Spinal cord (tissue), 9 donors: ENCODE measurements at regions not wholly inside any gene's neighbourhood (a gene's known extent, or its start where the extent isn't known, plus 50 kb on each side); places are given as distances from the start of the nearest gene placed in this dataset.

Experiments
- DNase-seq, 6 donors: peaks; one replicate each; pipeline versions ENCODE4 v3.0.0 to v3.0.0-alpha.2; 2013 to 2015; ENCODE audit warnings: low spot score in 6 of 6, low read depth in 4 of 6
- H3K27ac ChIP-seq: one replicate; pipeline ENCODE4 v1.5.1; 2013; ENCODE audit warnings: low read depth, low read length, control low read depth
- H3K27me3 ChIP-seq: one replicate; pipeline ENCODE4 v1.6.1; 2013; ENCODE audit warnings: low read length; ENCODE audit not compliant: control insufficient read depth, insufficient read depth
- H3K36me3 ChIP-seq: one replicate; pipeline ENCODE4 v1.6.1; 2013; ENCODE audit warnings: low read length; ENCODE audit not compliant: control insufficient read depth, insufficient read depth
- H3K4me1 ChIP-seq: one replicate; pipeline ENCODE4 v1.6.1; 2013; ENCODE audit warnings: low read length; ENCODE audit not compliant: control insufficient read depth, insufficient read depth
- H3K4me3 ChIP-seq: one replicate; pipeline ENCODE4 v1.5.1; 2013; ENCODE audit warnings: low read depth, low read length, control low read depth
- H3K9me3 ChIP-seq: one replicate; pipeline ENCODE4 v1.6.1; 2013; ENCODE audit warnings: low read length; ENCODE audit not compliant: control insufficient read depth, insufficient read depth
- WGBS: methylation state at CpG from one replicate; pipeline ENCODE4 v1.1.5; 2013; ENCODE audit warnings: missing lambda C conversion rate; ENCODE audit not compliant: insufficient coverage; 5-methylcytosine and 5-hydroxymethylcytosine counted together
- donor health status: healthy.

- no peak for DNase-seq
Observed at GRCh38 chr14:56065621-56066290, 52.5 kb upstream of the PELI2 start.

More at GRCh38 chr14:56065621-56066290, 52.5 kb upstream of the PELI2 start:
- no peaks in the 10 kb centered on the region for H3K9me3 ChIP-seq
- no peak overlapping the region for H3K4me3 ChIP-seq
- no peak overlapping the region for H3K27ac ChIP-seq
- no peaks in the 10 kb centered on the region for H3K36me3 ChIP-seq
- no CpG with 5 or more reads among the region's 5 CpGs for WGBS
- H3K27me3 ChIP-seq: no peaks in the 10 kb centered on the region
- no peaks in the 10 kb centered on the region for H3K4me1 ChIP-seq
